ENCODE measurements at regions not wholly inside any gene's neighbourhood (a gene's known extent, or its start where the extent isn't known, plus 50 kb on each side); places are given as distances from the start of the nearest gene placed in this dataset.

DNA sequence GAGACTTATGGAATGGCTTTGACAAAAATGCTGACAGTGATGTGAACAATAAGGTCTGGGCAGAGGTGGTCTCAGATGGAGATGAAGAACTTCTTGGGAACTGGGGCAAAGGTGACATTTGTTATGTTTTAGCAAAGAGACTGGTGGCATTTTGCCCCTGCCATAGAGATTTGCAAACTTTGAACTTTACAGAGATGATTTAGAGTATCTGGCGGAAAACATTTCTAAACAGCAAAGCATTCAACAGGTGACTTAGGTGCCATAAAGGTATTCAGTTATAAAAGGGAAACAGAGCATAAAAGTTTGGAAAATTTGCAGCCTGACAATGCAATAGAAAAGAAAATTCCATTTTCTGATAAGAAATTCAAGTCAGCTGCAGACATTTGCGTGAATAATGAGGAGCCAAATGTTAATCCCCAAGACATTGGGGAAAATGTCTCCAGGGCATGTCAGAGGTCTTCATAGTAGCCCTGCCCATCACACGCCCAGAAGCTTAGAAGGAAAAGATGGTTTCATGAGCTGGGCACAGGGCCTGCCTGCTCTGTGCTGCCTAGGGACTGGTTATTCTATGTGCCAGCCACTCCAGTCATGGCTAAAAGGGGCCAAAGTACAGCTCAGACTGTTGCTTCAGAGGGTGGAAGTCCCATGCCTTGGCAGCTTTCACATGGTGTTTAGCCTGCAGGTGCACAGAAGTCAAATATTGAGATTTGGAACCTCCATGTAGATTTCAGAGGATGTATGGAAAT lies 782.2 kb downstream of the TRAM1L1 start:
- no peaks in the 10 kb centered on the region for H3K9me2 ChIP-seq
- H3K4me3 ChIP-seq (ENCODE audit: low read depth in 2 of 2, low read length in 1 of 2): no peak overlapping the region
- no peak for DNase-seq
- H3K27me3 ChIP-seq (ENCODE audit: insufficient read depth): no peaks in the 10 kb centered on the region
- no peak overlapping the region for H2AFZ ChIP-seq (ENCODE audit: low read depth)
- ChIA-PET POLR2A (no interaction called here), CTCF (no interaction called here)
- no peak overlapping the region for H3K4me2 ChIP-seq
- no peaks in the 10 kb centered on the region for H4K20me1 ChIP-seq (ENCODE audit: insufficient read depth)
- 47% methylated on average over 3 of the region's 3 CpGs for WGBS (ENCODE audit: low lambda C conversion rate)
- no peaks in the 10 kb centered on the region for H3K9me3 ChIP-seq
- TF ChIP-seq, protein P1, sequence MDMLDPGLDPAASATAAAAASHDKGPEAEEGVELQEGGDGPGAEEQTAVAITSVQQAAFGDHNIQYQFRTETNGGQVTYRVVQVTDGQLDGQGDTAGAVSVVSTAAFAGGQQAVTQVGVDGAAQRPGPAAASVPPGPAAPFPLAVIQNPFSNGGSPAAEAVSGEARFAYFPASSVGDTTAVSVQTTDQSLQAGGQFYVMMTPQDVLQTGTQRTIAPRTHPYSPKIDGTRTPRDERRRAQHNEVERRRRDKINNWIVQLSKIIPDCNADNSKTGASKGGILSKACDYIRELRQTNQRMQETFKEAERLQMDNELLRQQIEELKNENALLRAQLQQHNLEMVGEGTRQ (IDR thresholded peaks at IDR 0.05; ENCODE audit: borderline replicate concordance, low read depth, low read length): no peak
- no peak for TF ChIP-seq MXI1 (IDR thresholded peaks at IDR 0.05; ENCODE audit: low read depth, low read length)
- TF ChIP-seq RAD21 (IDR thresholded peaks at IDR 0.05; ENCODE audit: low read length): no peak
- no peak for TF ChIP-seq SIN3A (IDR thresholded peaks at IDR 0.05; ENCODE audit: borderline replicate concordance, low read depth, low read length)
- no peak for TF ChIP-seq FOXJ3 (CRISPR knock-in tag; IDR thresholded peaks at IDR 0.05)
- no peak for TF ChIP-seq FOXM1 (IDR thresholded peaks at IDR 0.05; ENCODE audit: low read depth)
- TF ChIP-seq RXRA (IDR thresholded peaks at IDR 0.05; ENCODE audit: borderline replicate concordance, low read depth): no peak
- TF ChIP-seq EZH2phosphoT487 (IDR thresholded peaks at IDR 0.05; ENCODE audit: borderline replicate concordance, low read depth): no peak
- TF ChIP-seq ELF1 (IDR thresholded peaks at IDR 0.05): no peak
- TF ChIP-seq, protein P2, sequence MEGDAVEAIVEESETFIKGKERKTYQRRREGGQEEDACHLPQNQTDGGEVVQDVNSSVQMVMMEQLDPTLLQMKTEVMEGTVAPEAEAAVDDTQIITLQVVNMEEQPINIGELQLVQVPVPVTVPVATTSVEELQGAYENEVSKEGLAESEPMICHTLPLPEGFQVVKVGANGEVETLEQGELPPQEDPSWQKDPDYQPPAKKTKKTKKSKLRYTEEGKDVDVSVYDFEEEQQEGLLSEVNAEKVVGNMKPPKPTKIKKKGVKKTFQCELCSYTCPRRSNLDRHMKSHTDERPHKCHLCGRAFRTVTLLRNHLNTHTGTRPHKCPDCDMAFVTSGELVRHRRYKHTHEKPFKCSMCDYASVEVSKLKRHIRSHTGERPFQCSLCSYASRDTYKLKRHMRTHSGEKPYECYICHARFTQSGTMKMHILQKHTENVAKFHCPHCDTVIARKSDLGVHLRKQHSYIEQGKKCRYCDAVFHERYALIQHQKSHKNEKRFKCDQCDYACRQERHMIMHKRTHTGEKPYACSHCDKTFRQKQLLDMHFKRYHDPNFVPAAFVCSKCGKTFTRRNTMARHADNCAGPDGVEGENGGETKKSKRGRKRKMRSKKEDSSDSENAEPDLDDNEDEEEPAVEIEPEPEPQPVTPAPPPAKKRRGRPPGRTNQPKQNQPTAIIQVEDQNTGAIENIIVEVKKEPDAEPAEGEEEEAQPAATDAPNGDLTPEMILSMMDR (IDR thresholded peaks at IDR 0.05): no peak
- no peak for TF ChIP-seq YY1 (IDR thresholded peaks at IDR 0.05; ENCODE audit: low read depth)
- no peak for TF ChIP-seq TAF1 (IDR thresholded peaks at IDR 0.05; ENCODE audit: borderline replicate concordance, low read depth, low read length)
- TF ChIP-seq, protein P3, sequence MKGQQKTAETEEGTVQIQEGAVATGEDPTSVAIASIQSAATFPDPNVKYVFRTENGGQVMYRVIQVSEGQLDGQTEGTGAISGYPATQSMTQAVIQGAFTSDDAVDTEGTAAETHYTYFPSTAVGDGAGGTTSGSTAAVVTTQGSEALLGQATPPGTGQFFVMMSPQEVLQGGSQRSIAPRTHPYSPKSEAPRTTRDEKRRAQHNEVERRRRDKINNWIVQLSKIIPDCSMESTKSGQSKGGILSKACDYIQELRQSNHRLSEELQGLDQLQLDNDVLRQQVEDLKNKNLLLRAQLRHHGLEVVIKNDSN (IDR thresholded peaks at IDR 0.05; ENCODE audit: borderline replicate concordance, low read depth): no peak
- TF ChIP-seq MEF2A (IDR thresholded peaks at IDR 0.05; ENCODE audit: borderline replicate concordance, low read depth): no peak
- no peak for TF ChIP-seq RFX5 (IDR thresholded peaks at IDR 0.05; ENCODE audit: low read length)
- TF ChIP-seq MAX (IDR thresholded peaks at IDR 0.05; ENCODE audit: low read depth): no peak
- TF ChIP-seq RCOR1 (IDR thresholded peaks at IDR 0.05; ENCODE audit: low read length): no peak
- TF ChIP-seq POLR2AphosphoS5 (IDR thresholded peaks at IDR 0.05; ENCODE audit: low read depth, low read length): no peak
- no peak for TF ChIP-seq EP300 (IDR thresholded peaks at IDR 0.05; ENCODE audit: borderline replicate concordance in 1 of 2, low read depth in 1 of 2, low read length in 1 of 2)
- no peaks in the 10 kb centered on the region for H3K79me2 ChIP-seq (ENCODE audit: insufficient read depth)
- no peaks in the 10 kb centered on the region for H3K4me1 ChIP-seq (ENCODE audit: control insufficient read depth in 1 of 2, insufficient read depth in 2 of 2, low read depth in 1 of 2, low read length in 1 of 2)
- no peak overlapping the region for H3K27ac ChIP-seq (ENCODE audit: low read depth in 2 of 2, low read length in 1 of 2)
- no peaks in the 10 kb centered on the region for H3K36me3 ChIP-seq (replicated peaks in 1 of 2; ENCODE audit: control insufficient read depth in 1 of 2, insufficient read depth in 2 of 2, low read length in 1 of 2)
- H3F3A ChIP-seq (replicated peaks; ENCODE audit: insufficient read depth): no peaks in the 10 kb centered on the region
- H3K9ac ChIP-seq: no peak overlapping the region
